ENCODE measurements at regions not wholly inside any gene's neighbourhood (a gene's known extent, or its start where the extent isn't known, plus 50 kb on each side); places are given as distances from the start of the nearest gene placed in this dataset.

GRCh38 chr10:4373612-4374011, 452.4 kb upstream of the AKR1E2 start:
- TF ChIP-seq SPI1 (IDR thresholded peaks at IDR 0.05; ENCODE audit: low read depth, low read length) = no peak
- no peak for TF ChIP-seq TAF1 (IDR thresholded peaks at IDR 0.05; ENCODE audit: low read depth, low read length)
- TF ChIP-seq POU2F2 (IDR thresholded peaks at IDR 0.05; ENCODE audit: low read depth, low read length) = no peak
- TF ChIP-seq POLR2AphosphoS5 (IDR thresholded peaks at IDR 0.05; ENCODE audit: low read depth, low read length) = no peak
- no peak for TF ChIP-seq PAX5 (IDR thresholded peaks at IDR 0.05; ENCODE audit: insufficient read depth, low read length, severe bottlenecking)
- no peak for TF ChIP-seq POLR2A (IDR thresholded peaks at IDR 0.05; ENCODE audit: low read depth, low read length)
- DNase-seq (ENCODE audit: insufficient read length, low spot score) (no peak), FAIRE-seq (no peak)

- DNase-seq (ENCODE audit: insufficient read length, low spot score) = no peak
- FAIRE-seq = no peak
- TF ChIP-seq POLR2AphosphoS5 (IDR thresholded peaks at IDR 0.05; ENCODE audit: low read depth, low read length) (no peak), POU2F2 (IDR thresholded peaks at IDR 0.05; ENCODE audit: low read depth, low read length) (no peak), POLR2A (IDR thresholded peaks at IDR 0.05; ENCODE audit: low read depth, low read length) (no peak)
These were observed 452.9 kb upstream of the AKR1E2 start for GRCh38 chr10:4373098-4373497.

- FAIRE-seq = no peak
- TF ChIP-seq POU2F2 (IDR thresholded peaks at IDR 0.05; ENCODE audit: low read depth, low read length) = no peak
- no peak for TF ChIP-seq POLR2AphosphoS5 (IDR thresholded peaks at IDR 0.05; ENCODE audit: low read depth, low read length)
- no peak for TF ChIP-seq PAX5 (IDR thresholded peaks at IDR 0.05; ENCODE audit: insufficient read depth, low read length, severe bottlenecking)
- no peak for TF ChIP-seq TAF1 (IDR thresholded peaks at IDR 0.05; ENCODE audit: low read depth, low read length)
- no peak for TF ChIP-seq POLR2A (IDR thresholded peaks at IDR 0.05; ENCODE audit: low read depth, low read length)
- no peak for TF ChIP-seq SPI1 (IDR thresholded peaks at IDR 0.05; ENCODE audit: low read depth, low read length)
- no peak for DNase-seq (ENCODE audit: insufficient read length, low spot score)
These were observed 453.4 kb upstream of the AKR1E2 start for GRCh38 chr10:4372601-4373000.

- TF ChIP-seq TAF1 (IDR thresholded peaks at IDR 0.05; ENCODE audit: low read depth, low read length) = no peak
- no peak for TF ChIP-seq POLR2AphosphoS5 (IDR thresholded peaks at IDR 0.05; ENCODE audit: low read depth, low read length)
- TF ChIP-seq POU2F2 (IDR thresholded peaks at IDR 0.05; ENCODE audit: low read depth, low read length) = no peak
- no peak for TF ChIP-seq POLR2A (IDR thresholded peaks at IDR 0.05; ENCODE audit: low read depth, low read length)
- no peak for TF ChIP-seq SPI1 (IDR thresholded peaks at IDR 0.05; ENCODE audit: low read depth, low read length)
- TF ChIP-seq PAX5 (IDR thresholded peaks at IDR 0.05; ENCODE audit: insufficient read depth, low read length, severe bottlenecking) = no peak
- DNase-seq (ENCODE audit: insufficient read length, low spot score) (no peak), FAIRE-seq (no peak)
These were observed 454.2 kb upstream of the AKR1E2 start for GRCh38 chr10:4371691-4372295.

- no peak for FAIRE-seq
- TF ChIP-seq TAF1 (IDR thresholded peaks at IDR 0.05; ENCODE audit: low read depth, low read length) (no peak), POLR2A (IDR thresholded peaks at IDR 0.05; ENCODE audit: low read depth, low read length) (no peak), PAX5 (IDR thresholded peaks at IDR 0.05; ENCODE audit: insufficient read depth, low read length, severe bottlenecking) (no peak)
- no peak for DNase-seq (ENCODE audit: insufficient read length, low spot score)
These were observed 455.6 kb upstream of the AKR1E2 start for GRCh38 chr10:4370376-4370775.

- no peak for TF ChIP-seq SPI1 (IDR thresholded peaks at IDR 0.05; ENCODE audit: low read depth, low read length)
- TF ChIP-seq PAX5 (IDR thresholded peaks at IDR 0.05; ENCODE audit: insufficient read depth, low read length, severe bottlenecking) = no peak
- TF ChIP-seq POU2F2 (IDR thresholded peaks at IDR 0.05; ENCODE audit: low read depth, low read length) = no peak
- TF ChIP-seq TAF1 (IDR thresholded peaks at IDR 0.05; ENCODE audit: low read depth, low read length) = no peak
- no peak for TF ChIP-seq POLR2A (IDR thresholded peaks at IDR 0.05; ENCODE audit: low read depth, low read length)
- no peak for TF ChIP-seq POLR2AphosphoS5 (IDR thresholded peaks at IDR 0.05; ENCODE audit: low read depth, low read length)
- DNase-seq (ENCODE audit: insufficient read length, low spot score) (no peak), FAIRE-seq (no peak)
These were observed 464.4 kb upstream of the AKR1E2 start for GRCh38 chr10:4361581-4361980.

- FAIRE-seq (no peak), DNase-seq (ENCODE audit: insufficient read length, low spot score) (no peak)
- TF ChIP-seq TAF1 (IDR thresholded peaks at IDR 0.05; ENCODE audit: low read depth, low read length) = no peak
- TF ChIP-seq POLR2AphosphoS5 (IDR thresholded peaks at IDR 0.05; ENCODE audit: low read depth, low read length) = no peak
- no peak for TF ChIP-seq POLR2A (IDR thresholded peaks at IDR 0.05; ENCODE audit: low read depth, low read length)
- no peak for TF ChIP-seq PAX5 (IDR thresholded peaks at IDR 0.05; ENCODE audit: insufficient read depth, low read length, severe bottlenecking)
- TF ChIP-seq SPI1 (IDR thresholded peaks at IDR 0.05; ENCODE audit: low read depth, low read length) = no peak
- TF ChIP-seq POU2F2 (IDR thresholded peaks at IDR 0.05; ENCODE audit: low read depth, low read length) = no peak
These were observed 467.0 kb upstream of the AKR1E2 start for GRCh38 chr10:4359003-4359402.

- FAIRE-seq (no peak), DNase-seq (ENCODE audit: insufficient read length, low spot score) (no peak)
- TF ChIP-seq POLR2A (IDR thresholded peaks at IDR 0.05; ENCODE audit: low read depth, low read length) (no peak), TAF1 (IDR thresholded peaks at IDR 0.05; ENCODE audit: low read depth, low read length) (no peak), SPI1 (IDR thresholded peaks at IDR 0.05; ENCODE audit: low read depth, low read length) (no peak)
These were observed 468.1 kb upstream of the AKR1E2 start for GRCh38 chr10:4357911-4358310.

GRCh38 chr10:4355350-4355749, 470.7 kb upstream of the AKR1E2 start:
- no peak for DNase-seq (ENCODE audit: insufficient read length, low spot score)
- no peak for FAIRE-seq
- TF ChIP-seq PAX5 (IDR thresholded peaks at IDR 0.05; ENCODE audit: insufficient read depth, low read length, severe bottlenecking) (no peak), SPI1 (IDR thresholded peaks at IDR 0.05; ENCODE audit: low read depth, low read length) (no peak), TAF1 (IDR thresholded peaks at IDR 0.05; ENCODE audit: low read depth, low read length) (no peak), POLR2AphosphoS5 (IDR thresholded peaks at IDR 0.05; ENCODE audit: low read depth, low read length) (no peak), POLR2A (IDR thresholded peaks at IDR 0.05; ENCODE audit: low read depth, low read length) (no peak), POU2F2 (IDR thresholded peaks at IDR 0.05; ENCODE audit: low read depth, low read length) (no peak)

GRCh38 chr10:4354382-4354812, 471.6 kb upstream of the AKR1E2 start:
- DNase-seq (ENCODE audit: insufficient read length, low spot score) (no peak), FAIRE-seq (no peak)
- TF ChIP-seq SPI1 (IDR thresholded peaks at IDR 0.05; ENCODE audit: low read depth, low read length) (no peak), POLR2A (IDR thresholded peaks at IDR 0.05; ENCODE audit: low read depth, low read length) (no peak), POU2F2 (IDR thresholded peaks at IDR 0.05; ENCODE audit: low read depth, low read length) (no peak), POLR2AphosphoS5 (IDR thresholded peaks at IDR 0.05; ENCODE audit: low read depth, low read length) (no peak), PAX5 (IDR thresholded peaks at IDR 0.05; ENCODE audit: insufficient read depth, low read length, severe bottlenecking) (no peak), TAF1 (IDR thresholded peaks at IDR 0.05; ENCODE audit: low read depth, low read length) (no peak)
